B cell (primary cell): ENCODE measurements at regions not wholly inside any gene's neighbourhood (a gene's known extent, or its start where the extent isn't known, plus 50 kb on each side); places are given as distances from the start of the nearest gene placed in this dataset.

ENCODE experiments used
- ATAC-seq: fragments of 200-7000 bp; cut with Tn5 transposase; one replicate; pipeline ENCODE4 v1.10.0; 2021; ENCODE audit warnings: low read depth, mild to moderate bottlenecking, moderate number of reproducible peaks, moderate library complexity
- CTCF ChIA-PET: fragments of 350-600 bp; sonication (Branson Sonifier 250); formaldehyde crosslinking; loops from one replicate; lab custom pipeline; 2021; ENCODE audit warnings: antibody characterized with exemption, inconsistent platforms; lab: Charles Lee
- POLR2A ChIA-PET: fragments of 350-600 bp; sonication (Branson Sonifier 250); formaldehyde crosslinking; loops from one replicate; lab custom pipeline; 2021; ENCODE audit warnings: antibody characterized with exemption; lab: Charles Lee
- DNase-seq: peaks from one replicate; pipeline ENCODE4 v3.0.0; 2013
- H2AFZ ChIP-seq: 2 replicates; pipeline ENCODE4 v1.6.1; 2012; ENCODE audit warnings: mild to moderate bottlenecking, low read depth, low read length; ENCODE audit not compliant: insufficient read depth, poor library complexity, severe bottlenecking
- H3K27ac ChIP-seq, 2 donors: 1 replicate in 1 of 2; 2 replicates in 1 of 2; pipeline ENCODE4 v1.5.1; 2012 to 2013; ENCODE audit warnings: low read length in 2 of 2, mild to moderate bottlenecking in 2 of 2, moderate library complexity in 1 of 2
- H3K27me3 ChIP-seq, 4 experiments: fragments of 200-600 bp in 1 of 4; sonication (generic) in 1 of 4; replicated peaks in 1 of 4; 1 replicate in 2 of 4; 2 replicates in 2 of 4; pipeline versions ENCODE4 v1.6.1 to v1.7.0; 2013 to 2016; ENCODE audit warnings: low read length in 3 of 4, mild to moderate bottlenecking in 2 of 4, mixed read lengths in 1 of 4, moderate library complexity in 1 of 4; ENCODE audit not compliant: insufficient read depth in 4 of 4, control insufficient read depth in 3 of 4; ENCODE audit errors: control extremely low read depth in 1 of 4
- H3K36me3 ChIP-seq, 2 experiments: replicated peaks in 1 of 2; 1 replicate in 1 of 2; 2 replicates in 1 of 2; pipeline versions ENCODE4 v1.6.1 to v1.7.1; 2013; ENCODE audit warnings: low read length in 1 of 2; ENCODE audit not compliant: insufficient read depth in 2 of 2, control insufficient read depth in 1 of 2; ENCODE audit errors: control extremely low read depth in 1 of 2, extremely low read depth in 1 of 2
- H3K4me1 ChIP-seq, 2 donors: fragments of 200-600 bp in 1 of 2; sonication (generic) in 1 of 2; 1 replicate in 1 of 2; 2 replicates in 1 of 2; pipeline versions ENCODE4 v1.5.1 to v1.6.1; 2013 to 2017; ENCODE audit warnings: low read length in 2 of 2; ENCODE audit not compliant: control insufficient read depth in 2 of 2, insufficient read depth in 2 of 2
- H3K4me2 ChIP-seq: replicated peaks from 2 replicates; pipeline ENCODE3; 2012; ENCODE audit warnings: mild to moderate bottlenecking, low read depth, low read length; ENCODE audit not compliant: poor library complexity, severe bottlenecking
- H3K4me3 ChIP-seq, 5 experiments: fragments of 200-600 bp in 1 of 5; sonication (generic) in 1 of 5; 1 replicate in 3 of 5; 2 replicates in 2 of 5; pipeline versions ENCODE4 v1.5.1 to v1.7.0; 2011 to 2016; ENCODE audit warnings: low read length in 4 of 5, mild to moderate bottlenecking in 4 of 5, low read depth in 2 of 5, control low read depth in 1 of 5, moderate library complexity in 1 of 5; ENCODE audit not compliant: insufficient read depth in 1 of 5; ENCODE audit errors: control extremely low read depth in 1 of 5, extremely low read depth in 1 of 5
- H3K79me2 ChIP-seq: fragments of 200-600 bp; sonication (generic); one replicate; pipeline ENCODE4 v1.6.0; 2016; ENCODE audit warnings: low read length; ENCODE audit not compliant: control insufficient read depth, insufficient read depth
- H3K9ac ChIP-seq: fragments of 200-600 bp; sonication (generic); 2 replicates; pipeline ENCODE4 v1.6.1; 2017; ENCODE audit warnings: mild to moderate bottlenecking, low read length, moderate library complexity
- H3K9me3 ChIP-seq, 3 donors: one replicate each; pipeline versions ENCODE4 v1.6.1 to v1.7.1; 2013; ENCODE audit warnings: low read length in 2 of 3; ENCODE audit not compliant: control insufficient read depth in 2 of 3, insufficient read depth in 1 of 3; ENCODE audit errors: control extremely low read depth in 1 of 3
- H4K20me1 ChIP-seq: 2 replicates; pipeline ENCODE4 v1.6.0; 2012; ENCODE audit warnings: mild to moderate bottlenecking, low read length; ENCODE audit not compliant: insufficient read depth, control insufficient read depth, poor library complexity, severe bottlenecking
- H3K27ac Mint-ChIP-seq: one replicate; pipeline ENCODE4 v1.8.0; 2021; ENCODE audit warnings: mixed read lengths
- H3K27me3 Mint-ChIP-seq: one replicate; pipeline ENCODE4 v1.8.0; 2021; ENCODE audit warnings: mixed read lengths
- H3K4me1 Mint-ChIP-seq: one replicate; pipeline ENCODE4 v1.8.0; 2021; ENCODE audit warnings: mixed read lengths
- H3K4me3 Mint-ChIP-seq: one replicate; pipeline ENCODE4 v1.8.0; 2021; ENCODE audit warnings: mixed read lengths
- H3K9me3 Mint-ChIP-seq: one replicate; pipeline ENCODE4 v1.8.0; 2022; ENCODE audit warnings: mixed read lengths; ENCODE audit not compliant: insufficient read depth
- EZH2 ChIP-seq: IDR thresholded peaks from 2 replicates; pipeline ENCODE4 v1.6.1; 2012; ENCODE audit warnings: borderline replicate concordance, low read depth, mild to moderate bottlenecking, moderate library complexity, low read length; ENCODE audit not compliant: insufficient read depth, poor library complexity, severe bottlenecking
- whole genome bisulfite sequencing: methylation state at CpG from one replicate; pipeline ENCODE4 v1.1.5; 2013; ENCODE audit warnings: missing lambda C conversion rate; ENCODE audit not compliant: insufficient coverage; 5-methylcytosine and 5-hydroxymethylcytosine counted together
- intact Hi-C: fragments of 100-400 bp; cut with micrococcal nuclease; formaldehyde crosslinking; loops from one replicate; pipeline ENCODE4 v1.10.0; 2022
- TF ChIP-seq, protein P1 (sequence below): fragments of 200-600 bp; IDR thresholded peaks from one replicate; pipeline ENCODE4 v1.8.0; 2022; ENCODE audit warnings: antibody characterized with exemption, mild to moderate bottlenecking

DNA sequence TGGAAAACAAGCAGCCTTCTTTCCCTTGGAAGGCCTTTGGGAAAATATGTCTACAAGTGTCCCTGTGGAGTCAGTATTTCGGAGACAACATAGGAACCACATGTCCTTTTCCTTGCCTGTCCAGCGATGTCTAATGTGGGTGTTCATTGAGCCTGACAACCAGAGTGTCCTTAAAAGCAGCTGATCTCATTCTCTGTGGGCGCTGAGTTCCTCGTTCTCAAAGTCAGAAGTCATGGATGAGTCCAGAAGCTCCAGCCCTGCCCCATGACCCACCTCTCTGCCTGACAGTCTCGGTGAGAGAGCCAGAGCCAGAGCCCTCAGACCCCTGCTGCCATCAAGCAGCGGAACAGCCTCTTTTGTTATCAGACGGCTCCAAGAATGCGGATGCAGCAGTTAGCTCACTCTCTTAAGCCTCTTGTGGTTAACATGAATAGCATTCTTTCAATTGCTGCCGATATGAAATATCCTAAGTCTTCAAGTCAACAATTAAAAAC is 329.2 kb downstream of the TGFB2 start:
- no peaks in the 10 kb centered on the region for H4K20me1 ChIP-seq
- POLR2A ChIA-PET = no interaction called here
- H3K9ac ChIP-seq = no peak overlapping the region
- H3K79me2 ChIP-seq = no peaks in the 10 kb centered on the region
- intact Hi-C loops = no loop called here
- no peaks in the 10 kb centered on the region for H3K27me3 ChIP-seq
- H3K27ac ChIP-seq = no peak overlapping the region
- no peaks in the 10 kb centered on the region for H3K9me3 Mint-ChIP-seq
- ATAC-seq (no peak), DNase-seq (no peak)
- peaks cover 6% of the 10 kb centered on the region for H3K27me3 Mint-ChIP-seq
- TF ChIP-seq, protein P1, sequence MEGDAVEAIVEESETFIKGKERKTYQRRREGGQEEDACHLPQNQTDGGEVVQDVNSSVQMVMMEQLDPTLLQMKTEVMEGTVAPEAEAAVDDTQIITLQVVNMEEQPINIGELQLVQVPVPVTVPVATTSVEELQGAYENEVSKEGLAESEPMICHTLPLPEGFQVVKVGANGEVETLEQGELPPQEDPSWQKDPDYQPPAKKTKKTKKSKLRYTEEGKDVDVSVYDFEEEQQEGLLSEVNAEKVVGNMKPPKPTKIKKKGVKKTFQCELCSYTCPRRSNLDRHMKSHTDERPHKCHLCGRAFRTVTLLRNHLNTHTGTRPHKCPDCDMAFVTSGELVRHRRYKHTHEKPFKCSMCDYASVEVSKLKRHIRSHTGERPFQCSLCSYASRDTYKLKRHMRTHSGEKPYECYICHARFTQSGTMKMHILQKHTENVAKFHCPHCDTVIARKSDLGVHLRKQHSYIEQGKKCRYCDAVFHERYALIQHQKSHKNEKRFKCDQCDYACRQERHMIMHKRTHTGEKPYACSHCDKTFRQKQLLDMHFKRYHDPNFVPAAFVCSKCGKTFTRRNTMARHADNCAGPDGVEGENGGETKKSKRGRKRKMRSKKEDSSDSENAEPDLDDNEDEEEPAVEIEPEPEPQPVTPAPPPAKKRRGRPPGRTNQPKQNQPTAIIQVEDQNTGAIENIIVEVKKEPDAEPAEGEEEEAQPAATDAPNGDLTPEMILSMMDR = no peak
- TF ChIP-seq EZH2 = no peak
- H3K36me3 ChIP-seq = no peaks in the 10 kb centered on the region
- H3K4me1 Mint-ChIP-seq = no peaks in the 10 kb centered on the region
- WGBS = 37% methylated on average over 8 of the region's 9 CpGs
- H2AFZ ChIP-seq = no peak overlapping the region
- no peak overlapping the region for H3K27ac Mint-ChIP-seq
- H3K4me3 ChIP-seq = no peak overlapping the region
- CTCF ChIA-PET = no interaction called here
- no peak overlapping the region for H3K4me2 ChIP-seq
- no peak overlapping the region for H3K4me3 Mint-ChIP-seq
- no peaks in the 10 kb centered on the region for H3K4me1 ChIP-seq
- H3K9me3 ChIP-seq = no peaks in the 10 kb centered on the region

DNA sequence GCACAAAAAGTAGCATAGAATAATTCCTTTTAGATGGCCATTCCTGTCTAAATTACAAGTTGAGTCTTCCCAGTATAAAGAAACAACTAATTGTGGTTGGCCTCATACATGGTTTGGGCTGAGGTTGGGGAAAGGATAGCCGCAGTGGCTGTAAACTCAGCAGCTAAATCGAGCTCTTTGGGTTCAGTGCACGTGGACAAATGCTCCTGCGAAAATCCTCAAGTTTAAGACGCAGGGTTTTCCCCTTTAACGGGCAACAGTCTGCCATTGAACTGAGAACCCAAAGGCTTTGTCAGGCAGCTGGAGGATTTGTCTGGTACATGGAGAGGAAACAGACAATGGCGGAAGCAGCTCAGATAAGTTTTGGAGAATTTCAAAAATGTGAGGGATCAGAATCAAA is 331.9 kb downstream of the TGFB2 start:
- intact Hi-C loops = no loop called here
- no peaks in the 10 kb centered on the region for H3K27me3 Mint-ChIP-seq
- TF ChIP-seq EZH2 = no peak
- TF ChIP-seq, protein P1 = no peak
- Histone ChIP-seq H3K4me1 (no peaks in the 10 kb centered on the region), H3K36me3 (no peaks in the 10 kb centered on the region), H3K79me2 (no peaks in the 10 kb centered on the region), H3K27ac (no peak overlapping the region), H3K4me2 (no peak overlapping the region), H2AFZ (no peak overlapping the region), H3K4me3 (no peak overlapping the region), H4K20me1 (no peaks in the 10 kb centered on the region), H3K27me3 (no peaks in the 10 kb centered on the region), H3K9ac (no peak overlapping the region), H3K9me3 (no peaks in the 10 kb centered on the region)
- no peaks in the 10 kb centered on the region for H3K9me3 Mint-ChIP-seq
- ChIA-PET POLR2A (no interaction called here), CTCF (no interaction called here)
- 86% methylated on average over 6 of the region's 7 CpGs for WGBS
- H3K4me3 Mint-ChIP-seq = no peak overlapping the region
- H3K4me1 Mint-ChIP-seq = no peaks in the 10 kb centered on the region
- H3K27ac Mint-ChIP-seq = no peak overlapping the region
- ATAC-seq = no peak
- no peak for DNase-seq
